ENCODE measurements at regions not wholly inside any gene's neighbourhood (a gene's known extent, or its start where the extent isn't known, plus 50 kb on each side); places are given as distances from the start of the nearest gene placed in this dataset.

GRCh38 chr7:156307193-156307592 lies 333.4 kb upstream of the RNF32 start:
- TF ChIP-seq CTCF (IDR thresholded peaks at IDR 0.05; ENCODE audit: insufficient read depth, low read length, poor library complexity, severe bottlenecking), result no peak
- TF ChIP-seq EZH2phosphoT487 (conservative IDR thresholded peaks at IDR 0.05; ENCODE audit: low read length), result no peak
